Right lobe of liver (tissue), 6 donors: ENCODE measurements at regions not wholly inside any gene's neighbourhood (a gene's known extent, or its start where the extent isn't known, plus 50 kb on each side); places are given as distances from the start of the nearest gene placed in this dataset.

Experiments used
- ATAC-seq, 4 donors: fragments of 200-7000 bp; cut with Tn5 transposase; one replicate each; pipeline ENCODE4 v1.9.1; 2020; ENCODE audit warnings: mild to moderate bottlenecking in 4 of 4, moderate library complexity in 4 of 4
- DNase-seq, 3 donors: peaks; one replicate each; pipeline ENCODE4 v3.0.0-alpha.2; 2020
- H3K27ac ChIP-seq, 3 donors: fragments of 200-600 bp; one replicate each; pipeline ENCODE4 v1.8.0; 2022
- H3K27me3 ChIP-seq, 2 donors: fragments of 200-600 bp; one replicate each; pipeline ENCODE4 v1.8.0; 2022
- H3K36me3 ChIP-seq, 4 donors: fragments of 200-600 bp; sonication (generic) in 1 of 4; one replicate each; pipeline versions ENCODE4 v1.5.1 to v1.8.0; 2017 to 2022; ENCODE audit warnings: control low read depth in 1 of 4
- H3K4me1 ChIP-seq, 4 donors: fragments of 200-600 bp; sonication (generic) in 1 of 4; one replicate each; pipeline versions ENCODE4 v1.5.1 to v1.8.0; 2017 to 2022; ENCODE audit warnings: control low read depth in 1 of 4
- H3K4me3 ChIP-seq, 3 donors: fragments of 200-600 bp; one replicate each; pipeline ENCODE4 v1.8.0; 2022
- H3K9me3 ChIP-seq, 4 donors: fragments of 200-600 bp; sonication (generic) in 1 of 4; one replicate each; pipeline versions ENCODE4 v1.5.1 to v1.8.0; 2017 to 2022; ENCODE audit warnings: control low read depth in 1 of 4
- CTCF ChIP-seq, 4 donors: fragments of 200-600 bp in 3 of 4; fragments of 450-650 bp in 1 of 4; IDR thresholded peaks; one replicate each; pipeline versions ENCODE4 v1.5.1 to v1.8.0; 2016 to 2022; ENCODE audit warnings: antibody characterized with exemption in 4 of 4, mild to moderate bottlenecking in 2 of 4
- POLR2A ChIP-seq: fragments of 450-650 bp; IDR thresholded peaks from one replicate; pipeline ENCODE4 v1.6.1; 2017; ENCODE audit warnings: antibody characterized with exemption, mild to moderate bottlenecking
- WGBS: methylation state at CpG from one replicate; pipeline ENCODE4 v1.1.6; 2018; ENCODE audit warnings: low coverage, low lambda C conversion rate; ENCODE audit not compliant: insufficient coverage; ENCODE audit errors: missing lambda C conversion rate; 5-methylcytosine and 5-hydroxymethylcytosine counted together
- intact Hi-C, 2 donors: fragments of 100-400 bp; cut with DNase I; formaldehyde crosslinking; loops; one replicate each; pipeline versions ENCODE4 v1.11.2 to v1.14.1; 2022
- donor health status: DM: no; HTN: yes; CAD: no.
- donor health status: DM: no; HTN: no; CAD: no.
- donor health status: DM: no; HTN: no; CAD: no.
- donor health status: DM: no; HTN: yes; CAD: no.
- donor health status: DM: no; HTN: yes; CAD: no.

GRCh38 chr15:87403973-87404372 lies 852.6 kb downstream of the NTRK3 start:
- 21% methylated on average over 4 of the region's 5 CpGs for WGBS
- H3K9me3 ChIP-seq = no peaks in the 10 kb centered on the region
- no peaks in the 10 kb centered on the region for H3K4me1 ChIP-seq
- no peaks in the 10 kb centered on the region for H3K36me3 ChIP-seq
- no peak for TF ChIP-seq CTCF (IDR thresholded peaks at IDR 0.05)
- ATAC-seq (no peak), DNase-seq (no peak)
- no peak overlapping the region for H3K4me3 ChIP-seq
- intact Hi-C loops = loop anchor here in 1 of 2 donors (10.0 kb wide), 1 partner anchor 49 kb away; no protein-coding TSS in a partner anchor
- no peak overlapping the region for H3K27ac ChIP-seq
- H3K27me3 ChIP-seq = no peaks in the 10 kb centered on the region

GRCh38 chr15:87401973-87402372 lies 854.6 kb downstream of the NTRK3 start:
- no peak for TF ChIP-seq CTCF (IDR thresholded peaks at IDR 0.05)
- no peak for TF ChIP-seq POLR2A
- no peak for DNase-seq

GRCh38 chr15:87394676-87395075 lies 861.9 kb downstream of the NTRK3 start:
- WGBS = 53% methylated on average over 3 of the region's 3 CpGs
- Histone ChIP-seq H3K27ac (no peak overlapping the region), H3K4me3 (no peak overlapping the region), H3K4me1 (no peaks in the 10 kb centered on the region), H3K36me3 (no peaks in the 10 kb centered on the region), H3K9me3 (no peaks in the 10 kb centered on the region), H3K27me3 (no peaks in the 10 kb centered on the region)
- intact Hi-C loops = no loop called here
- TF ChIP-seq CTCF (IDR thresholded peaks at IDR 0.05) (no peak), POLR2A (no peak)
- ATAC-seq (no peak), DNase-seq (no peak)

More at GRCh38 chr15:87401973-87402372, 854.6 kb downstream of the NTRK3 start:
- Histone ChIP-seq H3K4me1 (no peaks in the 10 kb centered on the region), H3K9me3 (no peaks in the 10 kb centered on the region), H3K27ac (no peak overlapping the region), H3K27me3 (no peaks in the 10 kb centered on the region), H3K4me3 (no peak overlapping the region), H3K36me3 (no peaks in the 10 kb centered on the region)
- intact Hi-C loops = loop anchor here in 1 of 2 donors (10.0 kb wide), 1 partner anchor 47 kb away; no protein-coding TSS in a partner anchor
- WGBS = 41% methylated on average over 5 of the region's 5 CpGs
- no peak for ATAC-seq

GRCh38 chr15:87387766-87388165 lies 868.8 kb downstream of the NTRK3 start:
- TF ChIP-seq CTCF (IDR thresholded peaks at IDR 0.05) (no peak), POLR2A (no peak)
- intact Hi-C loops = no loop called here

GRCh38 chr15:87374339-87374738 lies 882.2 kb downstream of the NTRK3 start:
- H3K27me3 ChIP-seq = no peaks in the 10 kb centered on the region
- H3K4me3 ChIP-seq = no peak overlapping the region
- no peak overlapping the region for H3K27ac ChIP-seq
- 19% methylated on average over 3 of the region's 3 CpGs for WGBS
- intact Hi-C loops = no loop called here
- H3K4me1 ChIP-seq = no peaks in the 10 kb centered on the region
- no peaks in the 10 kb centered on the region for H3K9me3 ChIP-seq
- no peak for ATAC-seq
- no peak for DNase-seq
- TF ChIP-seq CTCF (IDR thresholded peaks at IDR 0.05) (no peak), POLR2A (no peak)
- H3K36me3 ChIP-seq = no peaks in the 10 kb centered on the region

More at GRCh38 chr15:87387766-87388165, 868.8 kb downstream of the NTRK3 start:
- H3K36me3 ChIP-seq = no peaks in the 10 kb centered on the region
- H3K27ac ChIP-seq = no peak overlapping the region
- ATAC-seq = no peak
- no peak overlapping the region for H3K4me3 ChIP-seq
- WGBS = 25% methylated on average over 2 of the region's 2 CpGs
- H3K9me3 ChIP-seq = no peaks in the 10 kb centered on the region
- no peaks in the 10 kb centered on the region for H3K4me1 ChIP-seq
- DNase-seq = no peak
- H3K27me3 ChIP-seq = no peaks in the 10 kb centered on the region
